WTC11 (cell line): ENCODE measurements at regions not wholly inside any gene's neighbourhood (a gene's known extent, or its start where the extent isn't known, plus 50 kb on each side); places are given as distances from the start of the nearest gene placed in this dataset.

Experiments
- ATAC-seq: fragments of 200-7000 bp; cut with Tn5 transposase; 2 replicates; pipeline ENCODE4 v1.10.0; 2021; ENCODE audit warnings: mild to moderate bottlenecking, moderate library complexity
- CTCF ChIA-PET: fragments of 300-600 bp; sonication (Branson Sonifier 250); formaldehyde crosslinking; loops from one replicate; lab custom pipeline; 2021; ENCODE audit warnings: antibody characterized with exemption; lab: Charles Lee
- POLR2A ChIA-PET: fragments of 350-600 bp; sonication (Branson Sonifier 250); formaldehyde crosslinking; loops from one replicate; lab custom pipeline; 2021; ENCODE audit warnings: antibody characterized with exemption; lab: Charles Lee
- DNase-seq: peaks from one replicate; pipeline ENCODE4 v3.0.0; 2021; ENCODE audit warnings: low spot score
- H3K27ac Mint-ChIP-seq: 2 replicates; pipeline ENCODE4 v1.8.0; 2021; ENCODE audit warnings: mixed read lengths
- H3K27me3 Mint-ChIP-seq: 2 replicates; pipeline ENCODE4 v1.8.0; 2021; ENCODE audit warnings: low read depth, mild to moderate bottlenecking, moderate library complexity, mixed read lengths
- H3K36me3 Mint-ChIP-seq: 2 replicates; pipeline ENCODE4 v1.8.0; 2021; ENCODE audit warnings: mixed read lengths
- H3K4me1 Mint-ChIP-seq: 2 replicates; pipeline ENCODE4 v1.8.0; 2022; ENCODE audit warnings: mixed read lengths
- H3K4me3 Mint-ChIP-seq: 2 replicates; pipeline ENCODE4 v1.8.0; 2021; ENCODE audit warnings: mild to moderate bottlenecking, moderate library complexity, mixed read lengths
- H3K9me3 Mint-ChIP-seq: 2 replicates; pipeline ENCODE4 v1.8.0; 2021; ENCODE audit warnings: mixed read lengths
- EMX1 ChIP-seq: fragments of 250-450 bp; sonication (Bioruptor Pico); IDR thresholded peaks from 2 replicates; pipeline ENCODE4 v1.8.0; 2021; ENCODE audit warnings: mild to moderate bottlenecking
- GRHL2 ChIP-seq: fragments of 250-450 bp; sonication (Bioruptor Pico); IDR thresholded peaks from 2 replicates; pipeline ENCODE4 v1.8.0; 2022; ENCODE audit warnings: mild to moderate bottlenecking, moderate library complexity; ENCODE audit not compliant: insufficient replicate concordance, severe bottlenecking
- IRF2 ChIP-seq: sonication (generic); formaldehyde crosslinking; IDR thresholded peaks from 2 replicates; pipeline ENCODE4 v1.8.0; 2022; ENCODE audit warnings: low read depth, missing genetic modification reagents, borderline replicate concordance
- MXD4 ChIP-seq: fragments of 250-450 bp; sonication (Bioruptor Pico); IDR thresholded peaks from 2 replicates; pipeline ENCODE4 v1.8.0; 2021; ENCODE audit warnings: mild to moderate bottlenecking, moderate library complexity, borderline replicate concordance
- MYBL2 ChIP-seq: sonication (generic); formaldehyde crosslinking; IDR thresholded peaks from 2 replicates; pipeline ENCODE4 v1.8.1; 2023; ENCODE audit warnings: mild to moderate bottlenecking, moderate library complexity, missing genetic modification reagents
- SMAD4 ChIP-seq: sonication (generic); formaldehyde crosslinking; IDR thresholded peaks from 2 replicates; pipeline ENCODE4 v1.8.0; 2022; ENCODE audit warnings: mild to moderate bottlenecking, missing genetic modification reagents
- ZNF138 ChIP-seq: sonication (generic); formaldehyde crosslinking; conservative IDR thresholded peaks from 2 replicates; pipeline ENCODE4 v1.8.1; 2022; ENCODE audit warnings: mild to moderate bottlenecking, moderate library complexity, missing genetic modification reagents
- ZNF416 ChIP-seq: fragments of 250-450 bp; sonication (Bioruptor Pico); IDR thresholded peaks from 2 replicates; pipeline ENCODE4 v1.9.0; 2021; ENCODE audit warnings: mild to moderate bottlenecking, inconsistent platforms
- ZNF423 ChIP-seq: fragments of 250-450 bp; sonication (Bioruptor Pico); IDR thresholded peaks from 2 replicates; pipeline ENCODE4 v2.1.2; 2022; ENCODE audit warnings: mild to moderate bottlenecking, moderate library complexity
- TF ChIP-seq, protein P1 (sequence below): fragments of 250-450 bp; sonication (Bioruptor Pico); IDR thresholded peaks from 2 replicates; pipeline ENCODE4 v1.9.0; 2021; ENCODE audit warnings: mild to moderate bottlenecking, borderline replicate concordance
- TF ChIP-seq, protein P2 (sequence below): sonication (generic); formaldehyde crosslinking; IDR thresholded peaks from 2 replicates; pipeline ENCODE4 v1.8.0; 2022; ENCODE audit warnings: missing genetic modification reagents
- TF ChIP-seq, protein P3 (sequence below): sonication (generic); formaldehyde crosslinking; IDR thresholded peaks from 2 replicates; pipeline ENCODE4 v1.8.0; 2022; ENCODE audit warnings: mild to moderate bottlenecking, missing genetic modification reagents
- TF ChIP-seq, protein P4 (sequence below): sonication (generic); formaldehyde crosslinking; conservative IDR thresholded peaks from 2 replicates; pipeline ENCODE4 v1.8.1; 2022; ENCODE audit warnings: mild to moderate bottlenecking, missing genetic modification reagents
- TF ChIP-seq, protein P5 (sequence below): sonication (generic); formaldehyde crosslinking; IDR thresholded peaks from 2 replicates; pipeline ENCODE4 v1.8.1; 2023; ENCODE audit warnings: mild to moderate bottlenecking, missing genetic modification reagents
- TF ChIP-seq, protein P6 (sequence below): sonication (generic); formaldehyde crosslinking; IDR thresholded peaks from 2 replicates; pipeline ENCODE4 v1.8.1; 2023; ENCODE audit warnings: mild to moderate bottlenecking, missing genetic modification reagents, moderate library complexity
- TF ChIP-seq, protein P7 (sequence below): sonication (generic); formaldehyde crosslinking; IDR thresholded peaks from 2 replicates; pipeline ENCODE4 v1.8.0; 2023; ENCODE audit warnings: mild to moderate bottlenecking, missing genetic modification reagents
- TF ChIP-seq, protein P8 (sequence below): sonication (generic); formaldehyde crosslinking; IDR thresholded peaks from 2 replicates; pipeline ENCODE4 v1.8.1; 2022; ENCODE audit warnings: mild to moderate bottlenecking, moderate library complexity, missing genetic modification reagents

DNA sequence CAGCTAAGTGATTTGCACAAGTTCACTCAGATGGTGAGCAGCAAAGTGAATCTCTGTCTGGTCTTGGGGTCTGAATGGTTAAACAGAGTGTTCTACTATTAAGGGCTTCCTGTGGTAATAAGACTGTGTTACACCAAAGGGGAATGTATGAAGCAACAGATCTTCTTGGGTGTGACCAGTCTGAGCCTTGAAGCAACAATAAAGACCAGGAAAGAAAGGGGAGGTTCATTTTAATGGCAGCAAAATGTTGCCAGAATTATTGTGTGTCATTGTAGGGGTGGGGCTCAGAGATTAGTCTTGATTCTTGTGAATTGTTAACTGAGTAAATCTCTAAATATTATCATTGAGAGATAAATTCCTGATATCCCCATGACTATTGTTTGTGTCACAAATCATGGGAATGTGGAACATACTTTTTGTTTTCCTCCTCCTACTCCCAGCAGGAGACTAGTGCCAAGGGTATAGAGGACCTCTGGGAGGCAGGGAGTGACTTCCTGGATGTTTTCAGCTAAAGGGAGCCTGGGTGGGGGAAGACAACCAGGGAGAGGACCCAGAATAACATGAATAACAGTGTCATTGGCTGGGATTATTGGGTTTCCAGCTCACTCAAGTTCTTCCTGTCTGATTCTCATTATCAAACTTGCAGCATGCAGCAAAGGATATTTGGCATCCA lies 141.4 kb upstream of the PAK3 start (continued):
- TF ChIP-seq, protein P1, sequence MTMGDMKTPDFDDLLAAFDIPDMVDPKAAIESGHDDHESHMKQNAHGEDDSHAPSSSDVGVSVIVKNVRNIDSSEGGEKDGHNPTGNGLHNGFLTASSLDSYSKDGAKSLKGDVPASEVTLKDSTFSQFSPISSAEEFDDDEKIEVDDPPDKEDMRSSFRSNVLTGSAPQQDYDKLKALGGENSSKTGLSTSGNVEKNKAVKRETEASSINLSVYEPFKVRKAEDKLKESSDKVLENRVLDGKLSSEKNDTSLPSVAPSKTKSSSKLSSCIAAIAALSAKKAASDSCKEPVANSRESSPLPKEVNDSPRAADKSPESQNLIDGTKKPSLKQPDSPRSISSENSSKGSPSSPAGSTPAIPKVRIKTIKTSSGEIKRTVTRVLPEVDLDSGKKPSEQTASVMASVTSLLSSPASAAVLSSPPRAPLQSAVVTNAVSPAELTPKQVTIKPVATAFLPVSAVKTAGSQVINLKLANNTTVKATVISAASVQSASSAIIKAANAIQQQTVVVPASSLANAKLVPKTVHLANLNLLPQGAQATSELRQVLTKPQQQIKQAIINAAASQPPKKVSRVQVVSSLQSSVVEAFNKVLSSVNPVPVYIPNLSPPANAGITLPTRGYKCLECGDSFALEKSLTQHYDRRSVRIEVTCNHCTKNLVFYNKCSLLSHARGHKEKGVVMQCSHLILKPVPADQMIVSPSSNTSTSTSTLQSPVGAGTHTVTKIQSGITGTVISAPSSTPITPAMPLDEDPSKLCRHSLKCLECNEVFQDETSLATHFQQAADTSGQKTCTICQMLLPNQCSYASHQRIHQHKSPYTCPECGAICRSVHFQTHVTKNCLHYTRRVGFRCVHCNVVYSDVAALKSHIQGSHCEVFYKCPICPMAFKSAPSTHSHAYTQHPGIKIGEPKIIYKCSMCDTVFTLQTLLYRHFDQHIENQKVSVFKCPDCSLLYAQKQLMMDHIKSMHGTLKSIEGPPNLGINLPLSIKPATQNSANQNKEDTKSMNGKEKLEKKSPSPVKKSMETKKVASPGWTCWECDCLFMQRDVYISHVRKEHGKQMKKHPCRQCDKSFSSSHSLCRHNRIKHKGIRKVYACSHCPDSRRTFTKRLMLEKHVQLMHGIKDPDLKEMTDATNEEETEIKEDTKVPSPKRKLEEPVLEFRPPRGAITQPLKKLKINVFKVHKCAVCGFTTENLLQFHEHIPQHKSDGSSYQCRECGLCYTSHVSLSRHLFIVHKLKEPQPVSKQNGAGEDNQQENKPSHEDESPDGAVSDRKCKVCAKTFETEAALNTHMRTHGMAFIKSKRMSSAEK (CRISPR knock-in tag) = no peak
- TF ChIP-seq, protein P2, sequence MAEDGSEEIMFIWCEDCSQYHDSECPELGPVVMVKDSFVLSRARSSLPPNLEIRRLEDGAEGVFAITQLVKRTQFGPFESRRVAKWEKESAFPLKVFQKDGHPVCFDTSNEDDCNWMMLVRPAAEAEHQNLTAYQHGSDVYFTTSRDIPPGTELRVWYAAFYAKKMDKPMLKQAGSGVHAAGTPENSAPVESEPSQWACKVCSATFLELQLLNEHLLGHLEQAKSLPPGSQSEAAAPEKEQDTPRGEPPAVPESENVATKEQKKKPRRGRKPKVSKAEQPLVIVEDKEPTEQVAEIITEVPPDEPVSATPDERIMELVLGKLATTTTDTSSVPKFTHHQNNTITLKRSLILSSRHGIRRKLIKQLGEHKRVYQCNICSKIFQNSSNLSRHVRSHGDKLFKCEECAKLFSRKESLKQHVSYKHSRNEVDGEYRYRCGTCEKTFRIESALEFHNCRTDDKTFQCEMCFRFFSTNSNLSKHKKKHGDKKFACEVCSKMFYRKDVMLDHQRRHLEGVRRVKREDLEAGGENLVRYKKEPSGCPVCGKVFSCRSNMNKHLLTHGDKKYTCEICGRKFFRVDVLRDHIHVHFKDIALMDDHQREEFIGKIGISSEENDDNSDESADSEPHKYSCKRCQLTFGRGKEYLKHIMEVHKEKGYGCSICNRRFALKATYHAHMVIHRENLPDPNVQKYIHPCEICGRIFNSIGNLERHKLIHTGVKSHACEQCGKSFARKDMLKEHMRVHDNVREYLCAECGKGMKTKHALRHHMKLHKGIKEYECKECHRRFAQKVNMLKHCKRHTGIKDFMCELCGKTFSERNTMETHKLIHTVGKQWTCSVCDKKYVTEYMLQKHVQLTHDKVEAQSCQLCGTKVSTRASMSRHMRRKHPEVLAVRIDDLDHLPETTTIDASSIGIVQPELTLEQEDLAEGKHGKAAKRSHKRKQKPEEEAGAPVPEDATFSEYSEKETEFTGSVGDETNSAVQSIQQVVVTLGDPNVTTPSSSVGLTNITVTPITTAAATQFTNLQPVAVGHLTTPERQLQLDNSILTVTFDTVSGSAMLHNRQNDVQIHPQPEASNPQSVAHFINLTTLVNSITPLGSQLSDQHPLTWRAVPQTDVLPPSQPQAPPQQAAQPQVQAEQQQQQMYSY = no peak
- no peak for TF ChIP-seq IRF2 (CRISPR knock-in tag)
- TF ChIP-seq, protein P3, sequence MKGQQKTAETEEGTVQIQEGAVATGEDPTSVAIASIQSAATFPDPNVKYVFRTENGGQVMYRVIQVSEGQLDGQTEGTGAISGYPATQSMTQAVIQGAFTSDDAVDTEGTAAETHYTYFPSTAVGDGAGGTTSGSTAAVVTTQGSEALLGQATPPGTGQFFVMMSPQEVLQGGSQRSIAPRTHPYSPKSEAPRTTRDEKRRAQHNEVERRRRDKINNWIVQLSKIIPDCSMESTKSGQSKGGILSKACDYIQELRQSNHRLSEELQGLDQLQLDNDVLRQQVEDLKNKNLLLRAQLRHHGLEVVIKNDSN (CRISPR knock-in tag) = no peak
- no peak for TF ChIP-seq SMAD4 (CRISPR knock-in tag)
- TF ChIP-seq, protein P4, sequence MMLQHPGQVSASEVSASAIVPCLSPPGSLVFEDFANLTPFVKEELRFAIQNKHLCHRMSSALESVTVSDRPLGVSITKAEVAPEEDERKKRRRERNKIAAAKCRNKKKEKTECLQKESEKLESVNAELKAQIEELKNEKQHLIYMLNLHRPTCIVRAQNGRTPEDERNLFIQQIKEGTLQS = no peak

DNA sequence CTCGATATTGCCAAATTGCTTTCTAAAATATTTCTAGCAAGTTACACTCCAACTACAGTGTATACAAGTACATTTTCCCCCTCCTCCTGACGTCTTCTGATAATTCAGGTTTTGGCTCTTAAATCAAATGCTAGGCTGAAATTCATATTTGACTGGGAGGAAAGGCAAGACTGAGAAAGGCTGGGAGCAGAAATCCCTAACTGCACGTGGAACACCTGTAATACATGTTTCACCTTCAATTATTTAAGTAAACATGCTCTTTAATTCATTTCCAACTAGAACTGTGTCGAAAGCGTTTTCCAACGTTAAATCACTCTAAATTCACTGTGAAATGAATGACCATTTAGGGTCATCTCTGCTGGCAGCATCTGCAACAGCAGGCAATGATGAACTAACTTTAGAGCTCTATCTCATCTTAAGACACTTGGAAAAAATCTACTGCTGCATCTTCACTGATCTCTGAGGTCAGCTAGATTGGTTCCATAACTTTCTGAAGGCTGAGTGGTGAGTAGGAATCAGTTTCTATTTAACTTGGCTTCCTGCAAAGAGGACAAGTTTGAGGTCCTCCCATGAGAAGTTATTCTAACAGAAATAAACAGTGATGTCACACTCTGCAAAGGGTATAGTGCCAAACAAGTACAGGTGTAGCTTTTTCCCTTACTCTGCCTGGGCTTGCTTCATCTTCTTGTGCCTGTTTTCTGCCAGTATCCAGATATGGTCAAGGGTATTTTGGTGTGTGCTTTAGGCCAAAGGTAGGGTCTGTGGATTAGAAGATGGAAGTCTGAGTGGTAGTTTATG lies 144.3 kb upstream of the PAK3 start:
- CTCF ChIA-PET = no interaction called here
- H3K36me3 Mint-ChIP-seq = no peaks in the 10 kb centered on the region
- no peak overlapping the region for H3K27ac Mint-ChIP-seq
- POLR2A ChIA-PET = no interaction called here
- no peak overlapping the region for H3K4me3 Mint-ChIP-seq
- H3K9me3 Mint-ChIP-seq = no peaks in the 10 kb centered on the region
- H3K4me1 Mint-ChIP-seq = peaks cover 11% of the 10 kb centered on the region
- H3K27me3 Mint-ChIP-seq = no peaks in the 10 kb centered on the region; the same call in 1 of the 2 replicates
- ATAC-seq (no peak), DNase-seq (no peak)
- TF ChIP-seq ZNF416 = no peak
- no peak for TF ChIP-seq GRHL2 (CRISPR knock-in tag)
- TF ChIP-seq, protein P5, sequence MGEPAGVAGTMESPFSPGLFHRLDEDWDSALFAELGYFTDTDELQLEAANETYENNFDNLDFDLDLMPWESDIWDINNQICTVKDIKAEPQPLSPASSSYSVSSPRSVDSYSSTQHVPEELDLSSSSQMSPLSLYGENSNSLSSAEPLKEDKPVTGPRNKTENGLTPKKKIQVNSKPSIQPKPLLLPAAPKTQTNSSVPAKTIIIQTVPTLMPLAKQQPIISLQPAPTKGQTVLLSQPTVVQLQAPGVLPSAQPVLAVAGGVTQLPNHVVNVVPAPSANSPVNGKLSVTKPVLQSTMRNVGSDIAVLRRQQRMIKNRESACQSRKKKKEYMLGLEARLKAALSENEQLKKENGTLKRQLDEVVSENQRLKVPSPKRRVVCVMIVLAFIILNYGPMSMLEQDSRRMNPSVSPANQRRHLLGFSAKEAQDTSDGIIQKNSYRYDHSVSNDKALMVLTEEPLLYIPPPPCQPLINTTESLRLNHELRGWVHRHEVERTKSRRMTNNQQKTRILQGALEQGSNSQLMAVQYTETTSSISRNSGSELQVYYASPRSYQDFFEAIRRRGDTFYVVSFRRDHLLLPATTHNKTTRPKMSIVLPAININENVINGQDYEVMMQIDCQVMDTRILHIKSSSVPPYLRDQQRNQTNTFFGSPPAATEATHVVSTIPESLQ (CRISPR knock-in tag) = no peak
- TF ChIP-seq ZNF423 (CRISPR knock-in tag) = no peak
- TF ChIP-seq, protein P3 (CRISPR knock-in tag) = no peak
- TF ChIP-seq ZNF138 = no peak
- TF ChIP-seq, protein P6, sequence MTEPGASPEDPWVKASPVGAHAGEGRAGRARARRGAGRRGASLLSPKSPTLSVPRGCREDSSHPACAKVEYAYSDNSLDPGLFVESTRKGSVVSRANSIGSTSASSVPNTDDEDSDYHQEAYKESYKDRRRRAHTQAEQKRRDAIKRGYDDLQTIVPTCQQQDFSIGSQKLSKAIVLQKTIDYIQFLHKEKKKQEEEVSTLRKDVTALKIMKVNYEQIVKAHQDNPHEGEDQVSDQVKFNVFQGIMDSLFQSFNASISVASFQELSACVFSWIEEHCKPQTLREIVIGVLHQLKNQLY (CRISPR knock-in tag) = no peak
- TF ChIP-seq MXD4 = no peak
- TF ChIP-seq, protein P7, sequence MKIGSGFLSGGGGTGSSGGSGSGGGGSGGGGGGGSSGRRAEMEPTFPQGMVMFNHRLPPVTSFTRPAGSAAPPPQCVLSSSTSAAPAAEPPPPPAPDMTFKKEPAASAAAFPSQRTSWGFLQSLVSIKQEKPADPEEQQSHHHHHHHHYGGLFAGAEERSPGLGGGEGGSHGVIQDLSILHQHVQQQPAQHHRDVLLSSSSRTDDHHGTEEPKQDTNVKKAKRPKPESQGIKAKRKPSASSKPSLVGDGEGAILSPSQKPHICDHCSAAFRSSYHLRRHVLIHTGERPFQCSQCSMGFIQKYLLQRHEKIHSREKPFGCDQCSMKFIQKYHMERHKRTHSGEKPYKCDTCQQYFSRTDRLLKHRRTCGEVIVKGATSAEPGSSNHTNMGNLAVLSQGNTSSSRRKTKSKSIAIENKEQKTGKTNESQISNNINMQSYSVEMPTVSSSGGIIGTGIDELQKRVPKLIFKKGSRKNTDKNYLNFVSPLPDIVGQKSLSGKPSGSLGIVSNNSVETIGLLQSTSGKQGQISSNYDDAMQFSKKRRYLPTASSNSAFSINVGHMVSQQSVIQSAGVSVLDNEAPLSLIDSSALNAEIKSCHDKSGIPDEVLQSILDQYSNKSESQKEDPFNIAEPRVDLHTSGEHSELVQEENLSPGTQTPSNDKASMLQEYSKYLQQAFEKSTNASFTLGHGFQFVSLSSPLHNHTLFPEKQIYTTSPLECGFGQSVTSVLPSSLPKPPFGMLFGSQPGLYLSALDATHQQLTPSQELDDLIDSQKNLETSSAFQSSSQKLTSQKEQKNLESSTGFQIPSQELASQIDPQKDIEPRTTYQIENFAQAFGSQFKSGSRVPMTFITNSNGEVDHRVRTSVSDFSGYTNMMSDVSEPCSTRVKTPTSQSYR (CRISPR knock-in tag) = no peak
- no peak for TF ChIP-seq MYBL2 (CRISPR knock-in tag)
- TF ChIP-seq, protein P8, sequence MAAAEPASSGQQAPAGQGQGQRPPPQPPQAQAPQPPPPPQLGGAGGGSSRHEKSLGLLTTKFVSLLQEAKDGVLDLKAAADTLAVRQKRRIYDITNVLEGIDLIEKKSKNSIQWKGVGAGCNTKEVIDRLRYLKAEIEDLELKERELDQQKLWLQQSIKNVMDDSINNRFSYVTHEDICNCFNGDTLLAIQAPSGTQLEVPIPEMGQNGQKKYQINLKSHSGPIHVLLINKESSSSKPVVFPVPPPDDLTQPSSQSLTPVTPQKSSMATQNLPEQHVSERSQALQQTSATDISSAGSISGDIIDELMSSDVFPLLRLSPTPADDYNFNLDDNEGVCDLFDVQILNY = no peak
- TF ChIP-seq EMX1 (CRISPR knock-in tag) = no peak
